ENCODE measurements at regions not wholly inside any gene's neighbourhood (a gene's known extent, or its start where the extent isn't known, plus 50 kb on each side); places are given as distances from the start of the nearest gene placed in this dataset.

- TF ChIP-seq, protein P1, sequence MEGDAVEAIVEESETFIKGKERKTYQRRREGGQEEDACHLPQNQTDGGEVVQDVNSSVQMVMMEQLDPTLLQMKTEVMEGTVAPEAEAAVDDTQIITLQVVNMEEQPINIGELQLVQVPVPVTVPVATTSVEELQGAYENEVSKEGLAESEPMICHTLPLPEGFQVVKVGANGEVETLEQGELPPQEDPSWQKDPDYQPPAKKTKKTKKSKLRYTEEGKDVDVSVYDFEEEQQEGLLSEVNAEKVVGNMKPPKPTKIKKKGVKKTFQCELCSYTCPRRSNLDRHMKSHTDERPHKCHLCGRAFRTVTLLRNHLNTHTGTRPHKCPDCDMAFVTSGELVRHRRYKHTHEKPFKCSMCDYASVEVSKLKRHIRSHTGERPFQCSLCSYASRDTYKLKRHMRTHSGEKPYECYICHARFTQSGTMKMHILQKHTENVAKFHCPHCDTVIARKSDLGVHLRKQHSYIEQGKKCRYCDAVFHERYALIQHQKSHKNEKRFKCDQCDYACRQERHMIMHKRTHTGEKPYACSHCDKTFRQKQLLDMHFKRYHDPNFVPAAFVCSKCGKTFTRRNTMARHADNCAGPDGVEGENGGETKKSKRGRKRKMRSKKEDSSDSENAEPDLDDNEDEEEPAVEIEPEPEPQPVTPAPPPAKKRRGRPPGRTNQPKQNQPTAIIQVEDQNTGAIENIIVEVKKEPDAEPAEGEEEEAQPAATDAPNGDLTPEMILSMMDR (IDR thresholded peaks at IDR 0.05), result no peak
- H3K27ac ChIP-seq, result no peak overlapping the region
- DNase-seq (ENCODE audit: low spot score), result no peak
- H3K4me3 ChIP-seq, result no peak overlapping the region
Observed at GRCh38 chr5:14968796-14969195, 97.2 kb upstream of the ANKH start.

- Histone ChIP-seq H3K27ac (no peak overlapping the region), H3K4me3 (no peak overlapping the region)
- DNase-seq (ENCODE audit: low spot score), result no peak
- TF ChIP-seq, protein P1 (IDR thresholded peaks at IDR 0.05), result no peak
Observed at GRCh38 chr5:14967166-14967565, 95.6 kb upstream of the ANKH start.

- TF ChIP-seq, protein P1 (IDR thresholded peaks at IDR 0.05), result no peak
- no peak for DNase-seq (ENCODE audit: low spot score)
- H3K27ac ChIP-seq, result no peak overlapping the region
- H3K4me3 ChIP-seq, result no peak overlapping the region
Observed at GRCh38 chr5:14965815-14966214, 94.2 kb upstream of the ANKH start.

DNA sequence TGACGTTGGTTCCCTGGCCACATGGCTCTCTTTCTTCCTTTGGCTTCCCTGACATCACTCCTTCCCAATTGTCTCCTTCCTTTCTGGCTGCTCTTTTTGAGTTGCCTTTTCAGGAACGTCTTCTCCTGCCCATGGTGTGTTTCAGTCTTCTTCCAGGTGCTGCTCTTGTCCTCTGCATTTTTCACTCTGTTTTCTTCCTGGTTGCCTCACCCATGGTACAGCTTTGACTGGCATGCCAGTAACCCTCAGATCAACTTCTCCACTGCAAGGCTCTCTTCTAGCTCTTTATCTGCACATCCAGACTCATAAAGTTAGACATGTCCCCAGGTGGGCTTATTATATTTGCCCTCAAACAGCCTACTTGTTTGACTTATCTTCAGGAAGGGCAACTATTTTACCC, 91.0 kb upstream of the ANKH start:
- DNase-seq (ENCODE audit: low spot score), result no peak
- Histone ChIP-seq H3K4me3 (no peak overlapping the region), H3K27ac (no peak overlapping the region)
- TF ChIP-seq, protein P1 (IDR thresholded peaks at IDR 0.05), result no peak

DNA sequence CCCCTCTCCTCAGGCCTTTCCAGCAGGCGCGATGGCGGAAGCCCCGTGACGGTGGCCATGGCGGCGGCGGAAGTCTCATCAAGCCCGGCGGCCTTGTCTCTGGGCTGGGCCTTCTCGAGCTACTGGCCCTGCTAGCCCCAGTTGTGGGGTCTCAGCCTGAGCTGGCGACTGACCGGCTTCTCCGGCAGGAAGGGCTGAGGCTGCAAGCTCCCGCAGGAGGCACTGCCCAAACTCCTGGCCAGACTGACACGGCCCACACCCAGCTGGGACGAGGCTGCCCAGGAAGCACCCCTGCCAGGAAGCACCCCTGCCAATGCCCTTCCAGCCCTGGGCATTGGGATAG, 88.5 kb upstream of the ANKH start:
- no peak for DNase-seq (ENCODE audit: low spot score)
- Histone ChIP-seq H3K4me3 (no peak overlapping the region), H3K27ac (no peak overlapping the region)
- TF ChIP-seq, protein P1 (IDR thresholded peaks at IDR 0.05), result no peak

- Histone ChIP-seq H3K27ac (no peak overlapping the region), H3K4me3 (no peak overlapping the region)
- DNase-seq (ENCODE audit: low spot score), result no peak
- TF ChIP-seq, protein P1 (IDR thresholded peaks at IDR 0.05), result no peak
Observed at GRCh38 chr5:14959399-14960119, 88.0 kb upstream of the ANKH start.

DNA sequence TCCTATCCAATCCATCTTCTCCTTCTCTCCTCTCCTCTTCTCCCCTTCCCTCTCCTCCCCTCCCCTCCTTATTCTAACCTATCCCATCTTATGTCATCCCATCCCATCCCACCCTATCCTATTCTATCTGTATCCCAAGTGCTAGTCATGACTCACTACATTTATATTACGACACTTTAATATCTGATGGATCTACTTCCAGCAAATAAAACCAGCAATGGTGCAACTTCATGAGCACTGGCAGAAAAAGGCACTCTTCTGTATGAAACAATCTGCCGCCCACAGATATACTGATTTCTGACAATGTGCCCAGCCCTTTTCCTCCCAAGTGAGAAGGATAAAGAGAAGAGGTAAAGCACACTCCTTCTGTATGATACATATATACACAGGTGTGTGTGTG, 86.6 kb upstream of the ANKH start:
- TF ChIP-seq, protein P1 (IDR thresholded peaks at IDR 0.05), result no peak
- Histone ChIP-seq H3K27ac (no peak overlapping the region), H3K4me3 (no peak overlapping the region)
- no peak for DNase-seq (ENCODE audit: low spot score)

All from coronary artery (tissue), 2 donors.